ENCODE measurements at regions not wholly inside any gene's neighbourhood (a gene's known extent, or its start where the extent isn't known, plus 50 kb on each side); places are given as distances from the start of the nearest gene placed in this dataset.

DNA sequence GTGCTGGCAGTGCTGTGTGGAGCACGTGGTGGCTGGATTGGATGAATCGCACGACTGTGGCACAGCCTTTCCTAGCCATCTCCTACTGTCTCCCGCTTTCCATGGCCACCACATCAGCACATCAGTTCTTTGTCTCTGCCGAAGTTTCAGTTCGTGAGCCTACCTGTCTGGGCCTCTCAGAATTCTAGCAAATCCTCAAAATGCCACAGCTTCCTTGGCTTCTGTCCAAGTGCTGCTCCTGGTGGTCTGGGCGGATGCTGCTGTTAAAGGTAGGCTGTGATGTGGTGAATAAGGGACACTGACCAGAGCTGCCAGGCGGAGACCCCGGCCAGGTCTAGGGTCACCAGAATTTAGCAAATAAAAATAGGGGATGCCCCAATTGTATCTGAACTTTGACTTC, 237.4 kb downstream of the LPIN1 start:
- Histone ChIP-seq H3K27me3 (replicated peaks in 1 of 4; ENCODE audit: control extremely low read depth in 1 of 4, control insufficient read depth in 3 of 4, insufficient read depth in 4 of 4, low read length in 3 of 4) (no peaks in the 10 kb centered on the region), H3K9ac (ENCODE audit: low read length) (no peak overlapping the region), H3K36me3 (replicated peaks in 1 of 2; ENCODE audit: control extremely low read depth in 1 of 2, control insufficient read depth in 1 of 2, extremely low read depth in 1 of 2, insufficient read depth in 2 of 2, low read length in 1 of 2) (no peaks in the 10 kb centered on the region), H3K79me2 (ENCODE audit: control insufficient read depth, insufficient read depth, low read length) (no peaks in the 10 kb centered on the region), H3K27ac (ENCODE audit: low read length in 2 of 2) (no peak overlapping the region), H2AFZ (ENCODE audit: insufficient read depth, low read depth, low read length, poor library complexity, severe bottlenecking) (no peak overlapping the region), H3K4me3 (ENCODE audit: control extremely low read depth in 1 of 5, extremely low read depth in 1 of 5, insufficient read depth in 1 of 5, low read depth in 2 of 5, low read length in 4 of 5) (no peak overlapping the region), H3K4me1 (ENCODE audit: control insufficient read depth in 2 of 2, insufficient read depth in 2 of 2, low read length in 2 of 2) (no peaks in the 10 kb centered on the region), H3K9me3 (ENCODE audit: control extremely low read depth in 1 of 3, control insufficient read depth in 2 of 3, insufficient read depth in 1 of 3, low read length in 2 of 3) (peaks cover 0 to 18% (median 4%) of the 10 kb centered on the region in 3 donors), H3K4me2 (replicated peaks; ENCODE audit: low read depth, low read length, poor library complexity, severe bottlenecking) (no peak overlapping the region), H4K20me1 (ENCODE audit: control insufficient read depth, insufficient read depth, low read length, poor library complexity, severe bottlenecking) (no peaks in the 10 kb centered on the region)
- over 99% methylated on average over 9 of the region's 9 CpGs for WGBS (ENCODE audit: insufficient coverage)
- Mint-ChIP-seq H3K4me3 (no peak overlapping the region), H3K27ac (no peak overlapping the region), H3K4me1 (no peaks in the 10 kb centered on the region), H3K9me3 (ENCODE audit: insufficient read depth) (peaks cover 2% of the 10 kb centered on the region), H3K27me3 (no peaks in the 10 kb centered on the region)
- DNase-seq (no peak), ATAC-seq (ENCODE audit: low read depth) (no peak)
- ChIA-PET CTCF (interaction anchor here (1.0 kb wide), 1 partner anchor 87 kb away, joined by 3 read pairs; no protein-coding TSS in a partner anchor), POLR2A (interaction anchor here (0.5 kb wide), 1 partner anchor 49 kb away, joined by 3 read pairs; no protein-coding TSS in a partner anchor)
- intact Hi-C loops (cut with micrococcal nuclease) = no loop called here
- TF ChIP-seq EZH2 (IDR thresholded peaks at IDR 0.05; ENCODE audit: borderline replicate concordance, insufficient read depth, low read depth, low read length, poor library complexity, severe bottlenecking) = no peak
- TF ChIP-seq, protein P1, sequence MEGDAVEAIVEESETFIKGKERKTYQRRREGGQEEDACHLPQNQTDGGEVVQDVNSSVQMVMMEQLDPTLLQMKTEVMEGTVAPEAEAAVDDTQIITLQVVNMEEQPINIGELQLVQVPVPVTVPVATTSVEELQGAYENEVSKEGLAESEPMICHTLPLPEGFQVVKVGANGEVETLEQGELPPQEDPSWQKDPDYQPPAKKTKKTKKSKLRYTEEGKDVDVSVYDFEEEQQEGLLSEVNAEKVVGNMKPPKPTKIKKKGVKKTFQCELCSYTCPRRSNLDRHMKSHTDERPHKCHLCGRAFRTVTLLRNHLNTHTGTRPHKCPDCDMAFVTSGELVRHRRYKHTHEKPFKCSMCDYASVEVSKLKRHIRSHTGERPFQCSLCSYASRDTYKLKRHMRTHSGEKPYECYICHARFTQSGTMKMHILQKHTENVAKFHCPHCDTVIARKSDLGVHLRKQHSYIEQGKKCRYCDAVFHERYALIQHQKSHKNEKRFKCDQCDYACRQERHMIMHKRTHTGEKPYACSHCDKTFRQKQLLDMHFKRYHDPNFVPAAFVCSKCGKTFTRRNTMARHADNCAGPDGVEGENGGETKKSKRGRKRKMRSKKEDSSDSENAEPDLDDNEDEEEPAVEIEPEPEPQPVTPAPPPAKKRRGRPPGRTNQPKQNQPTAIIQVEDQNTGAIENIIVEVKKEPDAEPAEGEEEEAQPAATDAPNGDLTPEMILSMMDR (IDR thresholded peaks at IDR 0.05) = no peak

DNA sequence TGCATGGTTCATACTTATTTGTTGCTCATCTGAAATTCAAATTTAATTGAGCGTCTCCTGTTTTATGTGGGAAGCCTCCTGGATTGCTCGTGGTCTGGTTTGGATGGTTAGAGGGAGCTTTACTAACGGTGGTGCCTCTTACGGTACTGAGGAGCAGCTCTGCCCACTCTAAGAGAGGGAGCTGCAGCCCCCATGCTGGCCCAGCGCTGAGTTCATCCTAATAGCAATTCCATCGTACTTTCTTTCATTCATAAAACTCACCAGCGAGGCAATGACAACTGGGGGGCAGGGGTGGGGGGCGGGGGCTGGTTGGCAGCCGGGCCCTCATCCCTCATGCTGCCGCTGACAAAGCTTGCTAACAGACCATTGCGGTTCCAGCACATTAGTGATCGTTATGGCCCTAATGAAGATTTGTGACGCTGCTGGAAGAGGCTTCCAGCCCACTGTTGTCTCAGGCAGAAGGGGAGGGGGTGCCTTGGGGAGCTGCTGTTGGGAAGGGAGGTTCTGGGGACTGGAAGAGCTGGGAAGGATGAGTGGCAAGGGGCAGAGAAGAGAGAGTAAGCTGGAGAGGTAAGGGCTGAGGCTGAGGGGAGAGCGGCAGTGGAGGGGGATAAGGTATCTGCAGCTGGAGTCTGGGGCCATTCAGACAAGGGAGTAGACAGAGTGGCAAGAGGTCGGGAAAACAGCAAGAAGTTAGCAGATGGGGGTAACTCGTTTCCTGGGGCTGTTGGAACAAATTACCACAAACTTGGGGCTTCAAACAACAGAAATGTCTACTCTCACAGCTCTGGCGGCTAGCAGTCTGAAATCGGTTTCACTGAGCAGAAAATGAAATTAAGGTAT, 238.1 kb downstream of the LPIN1 start:
- Histone ChIP-seq H3K4me3 (ENCODE audit: control extremely low read depth in 1 of 5, extremely low read depth in 1 of 5, insufficient read depth in 1 of 5, low read depth in 2 of 5, low read length in 4 of 5) (no peak overlapping the region), H3K27ac (ENCODE audit: low read length in 2 of 2) (no peak overlapping the region), H3K9me3 (ENCODE audit: control extremely low read depth in 1 of 3, control insufficient read depth in 2 of 3, insufficient read depth in 1 of 3, low read length in 2 of 3) (peaks cover 0 to 18% (median 4%) of the 10 kb centered on the region in 3 donors), H3K79me2 (ENCODE audit: control insufficient read depth, insufficient read depth, low read length) (no peaks in the 10 kb centered on the region), H3K4me1 (ENCODE audit: control insufficient read depth in 2 of 2, insufficient read depth in 2 of 2, low read length in 2 of 2) (no peaks in the 10 kb centered on the region), H3K36me3 (replicated peaks in 1 of 2; ENCODE audit: control extremely low read depth in 1 of 2, control insufficient read depth in 1 of 2, extremely low read depth in 1 of 2, insufficient read depth in 2 of 2, low read length in 1 of 2) (no peaks in the 10 kb centered on the region), H3K27me3 (replicated peaks in 1 of 4; ENCODE audit: control extremely low read depth in 1 of 4, control insufficient read depth in 3 of 4, insufficient read depth in 4 of 4, low read length in 3 of 4) (no peaks in the 10 kb centered on the region), H2AFZ (ENCODE audit: insufficient read depth, low read depth, low read length, poor library complexity, severe bottlenecking) (no peak overlapping the region), H3K4me2 (replicated peaks; ENCODE audit: low read depth, low read length, poor library complexity, severe bottlenecking) (no peak overlapping the region), H3K9ac (ENCODE audit: low read length) (no peak overlapping the region), H4K20me1 (ENCODE audit: control insufficient read depth, insufficient read depth, low read length, poor library complexity, severe bottlenecking) (no peaks in the 10 kb centered on the region)
- H3K4me1 Mint-ChIP-seq = no peaks in the 10 kb centered on the region
- ChIA-PET POLR2A (no interaction called here), CTCF (no interaction called here)
- WGBS (ENCODE audit: insufficient coverage) = 92% methylated on average over 12 of the region's 18 CpGs
- H3K27ac Mint-ChIP-seq = no peak overlapping the region
- intact Hi-C loops (cut with micrococcal nuclease) = no loop called here
- ATAC-seq (ENCODE audit: low read depth) (no peak), DNase-seq (no peak)
- no peak overlapping the region for H3K4me3 Mint-ChIP-seq
- no peak for TF ChIP-seq EZH2 (IDR thresholded peaks at IDR 0.05; ENCODE audit: borderline replicate concordance, insufficient read depth, low read depth, low read length, poor library complexity, severe bottlenecking)
- TF ChIP-seq, protein P1 (IDR thresholded peaks at IDR 0.05) = no peak
- H3K9me3 Mint-ChIP-seq (ENCODE audit: insufficient read depth) = peaks cover 2% of the 10 kb centered on the region
- H3K27me3 Mint-ChIP-seq = no peaks in the 10 kb centered on the region

All from B cell (primary cell).